ENCODE measurements at regions not wholly inside any gene's neighbourhood (a gene's known extent, or its start where the extent isn't known, plus 50 kb on each side); places are given as distances from the start of the nearest gene placed in this dataset.
A peak's percentile ranks its signal among the peaks of the same experiment; 100 is the strongest.

DNA sequence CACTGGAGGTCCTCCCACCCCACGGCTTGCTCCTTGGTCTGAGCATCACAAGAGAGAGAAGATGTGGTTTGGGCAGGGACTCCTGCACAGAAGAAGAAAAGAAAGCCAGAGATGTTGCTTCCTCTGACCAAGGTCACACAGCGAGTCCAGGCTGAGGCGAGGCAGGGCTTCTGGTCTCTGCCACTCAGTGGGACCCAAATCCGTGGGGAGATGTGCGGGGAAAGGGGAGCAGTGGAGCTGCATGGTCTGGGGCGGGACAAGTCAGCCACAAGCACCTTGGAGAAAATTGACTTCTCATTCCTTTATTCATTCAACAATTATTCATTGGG, 150.9 kb downstream of the C9orf50 start:
- DNase-seq, result no peak

DNA sequence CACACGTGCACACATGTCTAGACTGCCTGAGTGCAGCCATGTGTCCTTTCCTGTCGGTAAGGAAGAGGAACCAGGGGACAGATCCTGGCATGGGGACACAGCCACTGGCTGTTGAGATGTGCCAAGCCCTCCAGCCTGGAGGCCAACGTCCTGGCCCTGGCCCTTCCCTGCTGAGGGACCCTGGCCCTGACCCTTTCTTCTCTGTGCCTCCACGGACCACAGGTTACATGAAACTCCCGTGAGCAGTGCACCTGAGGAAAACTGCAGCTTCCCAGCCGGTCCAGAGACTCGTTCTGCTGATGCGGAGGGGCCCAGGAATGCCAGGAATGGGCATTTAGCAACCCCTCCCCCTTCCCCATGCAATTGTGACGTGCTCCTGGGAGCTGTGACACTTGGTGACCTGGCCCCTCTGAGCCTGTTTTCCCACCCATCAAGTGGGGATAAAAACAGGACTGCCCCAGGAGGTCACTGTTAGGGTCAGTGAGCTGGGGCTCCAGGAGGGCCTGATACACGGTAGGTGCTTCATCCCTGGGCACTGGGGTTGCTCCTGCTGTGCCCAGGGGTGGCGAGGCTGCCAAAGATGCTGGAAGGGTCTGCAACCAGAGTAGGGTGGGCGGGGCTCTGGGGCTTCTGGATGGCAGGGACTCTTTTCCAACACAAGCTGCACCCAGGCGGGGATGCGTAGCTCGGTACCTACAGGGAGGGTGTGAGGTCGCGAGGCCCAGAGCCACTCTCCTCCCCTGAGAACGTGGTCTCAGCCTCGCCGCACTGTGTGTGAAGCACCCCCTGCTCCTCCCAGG, 151.5 kb downstream of the C9orf50 start:
- DNase-seq, result no peak

DNA sequence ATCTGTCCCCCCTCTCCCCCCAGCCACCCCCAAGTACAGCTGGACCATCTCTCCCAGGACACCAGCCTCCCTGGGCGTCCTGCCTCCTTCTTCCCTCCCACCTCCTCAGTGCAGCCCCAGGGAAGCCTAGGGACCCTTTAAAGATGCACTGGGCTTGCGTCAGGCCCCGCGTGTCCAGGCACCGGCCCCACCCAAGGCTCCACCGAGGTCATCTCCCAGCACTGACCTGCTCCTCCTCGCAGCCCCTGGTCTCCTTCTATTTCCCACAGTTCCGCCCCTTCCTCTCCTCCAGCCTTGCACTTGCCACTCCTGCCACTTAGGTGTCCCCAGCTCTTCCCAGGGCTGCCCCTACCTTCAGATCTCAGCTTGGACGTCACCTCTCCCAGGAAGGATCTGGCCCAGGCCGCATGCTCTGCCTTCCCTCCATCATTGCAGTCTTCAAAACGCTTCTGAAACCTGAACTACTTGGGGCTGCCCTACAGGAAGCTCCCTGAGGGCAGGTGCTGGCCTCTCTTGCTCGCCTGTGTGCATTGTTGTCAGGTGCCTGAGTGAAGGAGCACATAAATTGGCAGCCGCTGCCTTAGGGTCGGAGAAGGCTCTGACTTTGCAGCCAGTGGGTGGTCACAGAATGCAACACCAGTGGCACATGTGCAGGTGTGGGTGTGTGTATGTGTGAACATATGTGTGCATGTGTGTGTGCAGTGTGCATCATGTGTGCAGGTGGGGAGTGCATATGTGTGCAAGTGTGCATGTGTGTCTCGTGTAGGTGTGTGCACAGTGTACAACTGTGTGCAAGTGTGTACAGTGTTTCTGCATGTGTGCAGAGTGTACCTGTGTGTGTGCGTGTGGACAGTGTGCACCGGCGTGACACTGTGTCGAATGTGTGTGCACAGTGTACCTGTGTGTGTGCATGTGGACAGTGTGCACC, 152.9 kb downstream of the C9orf50 start:
- no peak for DNase-seq

DNA sequence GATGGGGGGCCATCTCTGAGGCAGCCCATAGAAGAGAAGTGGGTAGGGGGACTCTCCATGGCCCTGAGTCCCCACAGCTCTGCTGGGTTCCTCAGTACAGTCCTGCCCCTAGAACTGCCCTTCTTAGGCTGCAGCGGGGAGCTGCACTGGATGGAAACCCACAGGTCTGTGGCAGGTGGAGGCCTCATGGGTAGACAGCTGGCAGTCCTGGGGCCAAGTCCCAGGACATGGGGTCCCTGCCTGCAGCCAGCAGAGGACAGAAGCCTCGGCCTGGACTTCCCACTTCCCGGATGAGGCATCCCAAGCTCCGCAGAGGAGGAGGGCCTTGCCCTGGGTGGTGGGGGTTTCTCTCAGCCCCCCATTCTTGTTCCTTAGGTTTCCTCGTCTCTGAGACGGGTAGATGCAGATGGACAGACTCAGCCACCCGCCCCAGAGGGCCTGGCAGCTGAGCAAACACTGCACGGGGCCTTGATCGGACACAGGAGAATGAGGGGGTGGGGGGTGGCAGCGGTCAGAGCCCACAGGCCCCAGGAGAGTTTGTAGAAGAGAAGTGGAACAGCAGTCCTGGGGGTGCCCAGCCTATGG, 153.8 kb downstream of the C9orf50 start:
- DNase-seq, result no peak

DNA sequence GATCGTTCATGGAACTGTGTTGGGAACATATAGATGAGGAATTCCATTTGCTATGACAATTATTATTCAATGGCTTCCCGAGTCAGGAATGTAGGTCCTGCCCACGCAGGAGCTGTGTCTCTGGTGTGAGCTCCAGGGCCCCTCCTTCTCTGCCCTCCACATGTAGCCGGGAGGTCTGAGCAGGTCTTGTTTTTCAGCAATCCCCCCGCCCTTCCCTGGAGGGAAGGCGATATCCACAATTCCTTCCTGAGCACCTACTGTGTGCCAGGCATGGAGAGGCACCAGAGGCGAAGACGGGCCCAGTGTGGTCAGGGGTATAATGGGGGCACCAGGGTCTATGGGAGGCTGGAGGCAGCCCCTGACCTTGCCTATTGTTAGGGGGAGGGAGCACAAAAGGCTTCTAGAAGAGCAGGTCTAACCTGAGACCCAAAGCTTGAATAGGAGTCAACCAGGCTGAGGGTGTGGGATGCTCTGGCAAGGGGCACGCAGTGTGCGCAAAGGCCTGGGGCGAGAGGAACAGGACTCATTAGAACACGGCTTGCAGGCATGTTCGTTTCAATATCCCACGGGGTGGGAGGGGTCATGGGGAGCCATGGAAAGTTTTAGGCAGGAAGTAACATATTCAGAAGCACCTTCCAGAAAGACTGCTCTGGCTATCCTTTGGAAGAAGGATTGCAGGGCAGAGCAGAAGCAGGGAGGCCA, 154.9 kb downstream of the C9orf50 start:
- no peak for DNase-seq

DNA sequence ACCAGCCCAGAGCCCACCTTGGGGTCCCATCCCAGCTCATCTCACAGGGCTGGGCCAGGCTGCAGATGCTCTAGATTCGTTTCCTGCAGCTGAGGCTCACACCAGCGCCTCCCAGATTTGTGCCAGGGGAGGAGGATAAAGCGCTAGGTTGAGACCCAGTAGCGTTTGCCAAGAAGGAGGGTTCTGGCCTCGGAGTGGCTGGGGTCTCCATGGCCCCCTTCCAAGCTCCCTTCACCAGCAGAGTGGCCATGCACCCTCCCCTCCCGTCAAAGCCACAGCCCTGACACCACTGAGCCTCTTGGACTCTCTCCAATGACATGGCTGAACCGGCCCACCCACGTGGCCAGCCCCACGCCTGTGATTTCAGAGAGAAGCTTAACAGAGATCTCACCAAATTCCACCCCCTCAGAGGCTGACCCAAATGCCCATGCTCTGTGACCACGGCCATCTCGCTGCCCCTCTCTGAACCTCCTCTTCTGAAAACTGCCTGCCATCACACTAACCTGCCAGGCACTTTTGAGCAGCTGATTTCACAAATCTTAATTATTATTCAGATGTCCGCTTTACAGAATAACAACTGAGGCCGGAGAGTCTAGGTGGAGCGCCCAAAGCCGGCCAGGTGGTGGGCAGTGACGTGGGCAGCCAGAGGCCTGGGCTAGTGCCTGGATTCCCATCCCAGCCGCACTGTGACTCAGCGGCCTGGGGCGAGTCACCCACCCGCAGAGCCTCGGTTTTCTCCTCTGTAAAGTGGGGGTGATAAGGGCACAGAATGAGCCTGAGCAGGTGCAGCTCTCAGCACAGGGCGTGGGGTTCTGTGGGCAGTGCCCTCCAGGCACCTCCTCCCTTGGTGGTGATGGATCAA, 155.7 kb downstream of the C9orf50 start:
- no peak for DNase-seq

DNA sequence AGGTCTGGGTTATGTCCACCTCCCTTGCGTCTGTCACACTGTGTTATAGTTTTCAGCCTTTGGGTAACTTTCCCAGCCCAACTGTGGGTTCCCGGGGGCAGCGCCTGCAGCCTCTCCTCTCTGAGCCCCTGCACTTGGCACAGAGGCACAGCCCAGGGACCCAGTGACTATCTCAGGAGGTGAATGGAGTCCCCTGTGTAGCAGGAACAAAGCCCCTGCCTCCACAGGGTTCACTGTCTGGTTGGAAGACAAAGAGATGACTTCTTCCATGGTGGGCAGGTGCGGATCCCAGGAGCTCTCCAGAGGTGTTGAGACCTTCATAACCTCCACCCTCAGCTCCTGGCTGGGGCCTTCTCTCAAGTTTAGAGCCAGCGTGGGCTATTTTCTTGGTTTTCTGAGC, 156.9 kb downstream of the C9orf50 start:
- no peak for DNase-seq

DNA sequence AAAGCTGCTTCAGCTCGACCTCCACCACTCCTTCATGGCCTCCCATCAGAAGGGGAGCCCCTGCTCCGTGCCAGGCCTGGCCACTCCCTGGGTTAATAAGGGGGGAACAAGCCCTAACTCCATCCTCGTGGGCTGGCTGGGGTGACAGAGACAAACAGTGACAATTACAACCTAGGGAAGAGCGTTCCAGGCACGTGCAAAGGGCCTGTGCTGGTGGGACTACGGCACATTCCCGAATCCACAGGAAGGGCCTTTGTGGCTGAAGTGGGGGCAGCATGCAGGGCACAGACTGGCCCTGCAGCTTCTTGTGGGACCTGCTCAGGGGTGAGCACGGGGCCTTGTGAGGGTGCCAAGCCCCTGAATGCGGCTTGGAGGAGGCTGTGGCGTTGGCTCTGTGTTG, 157.4 kb downstream of the C9orf50 start:
- DNase-seq, result no peak

DNA sequence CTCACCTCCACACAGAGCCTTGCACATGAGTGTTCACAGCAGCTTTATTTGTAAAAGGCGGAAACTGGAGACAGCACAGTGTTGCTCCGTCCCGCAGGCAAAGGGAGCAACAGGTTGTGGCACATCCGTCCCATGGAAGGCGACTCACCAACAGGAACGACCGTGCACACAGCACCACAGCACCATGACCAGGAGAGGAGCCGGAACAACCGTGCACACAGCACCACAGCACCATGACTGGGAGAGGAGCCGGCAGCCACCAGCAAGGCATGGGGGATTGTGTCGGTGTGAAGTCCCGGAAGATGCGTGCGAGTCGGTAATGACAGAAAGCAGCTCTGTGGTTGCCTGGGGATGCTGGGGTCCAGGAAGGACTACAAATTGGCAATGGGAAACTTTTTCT, 158.5 kb downstream of the C9orf50 start:
- DNase-seq, result no peak

DNA sequence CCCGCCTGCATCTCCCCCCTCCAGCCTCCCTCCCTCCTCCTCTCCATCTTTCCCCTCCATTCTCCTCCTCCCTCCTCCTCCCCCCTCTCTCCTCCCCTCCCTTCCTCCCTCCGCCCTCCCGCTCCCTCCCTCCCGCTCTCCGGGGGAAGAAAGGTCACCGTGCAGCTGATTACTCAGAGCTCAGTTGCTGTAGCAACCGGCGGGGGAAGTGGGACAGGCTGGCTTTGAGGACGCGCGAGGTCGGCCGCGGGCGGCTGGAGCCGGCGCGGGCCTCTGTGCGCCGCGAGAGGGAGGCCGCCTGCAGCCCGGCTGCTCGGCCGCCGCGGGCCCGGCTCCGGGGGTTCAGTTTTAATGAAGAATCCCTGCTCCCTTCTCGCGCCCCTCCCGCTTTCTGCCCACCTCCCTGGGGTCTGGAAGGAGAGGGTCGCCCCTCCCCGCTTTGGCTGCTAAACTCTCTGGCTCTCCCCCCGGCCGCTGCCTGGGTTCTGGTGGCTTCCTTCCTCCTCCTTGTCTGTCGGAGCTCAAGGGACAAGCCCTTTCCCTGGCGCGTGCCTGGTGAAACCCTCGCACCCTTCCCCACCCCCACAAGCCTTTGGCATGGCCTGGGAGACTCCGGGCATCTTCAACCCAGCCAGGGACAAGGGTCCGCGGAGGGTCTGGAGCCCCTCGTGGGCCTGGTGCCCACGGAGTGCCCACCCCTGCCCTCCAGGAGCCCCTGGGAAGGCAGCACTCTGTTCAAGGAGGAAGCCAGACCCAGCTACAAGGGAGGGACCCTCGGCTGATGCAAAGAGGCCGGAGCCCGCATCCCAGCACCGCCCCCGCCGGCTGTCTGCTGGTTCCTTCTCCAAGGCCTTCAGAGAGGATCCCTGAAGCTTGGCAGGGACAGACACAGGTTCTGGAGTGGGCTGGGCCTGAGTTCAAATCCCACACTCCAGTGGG, 160.3 kb downstream of the C9orf50 start:
- DNase-seq, result peak; percentile 74

DNA sequence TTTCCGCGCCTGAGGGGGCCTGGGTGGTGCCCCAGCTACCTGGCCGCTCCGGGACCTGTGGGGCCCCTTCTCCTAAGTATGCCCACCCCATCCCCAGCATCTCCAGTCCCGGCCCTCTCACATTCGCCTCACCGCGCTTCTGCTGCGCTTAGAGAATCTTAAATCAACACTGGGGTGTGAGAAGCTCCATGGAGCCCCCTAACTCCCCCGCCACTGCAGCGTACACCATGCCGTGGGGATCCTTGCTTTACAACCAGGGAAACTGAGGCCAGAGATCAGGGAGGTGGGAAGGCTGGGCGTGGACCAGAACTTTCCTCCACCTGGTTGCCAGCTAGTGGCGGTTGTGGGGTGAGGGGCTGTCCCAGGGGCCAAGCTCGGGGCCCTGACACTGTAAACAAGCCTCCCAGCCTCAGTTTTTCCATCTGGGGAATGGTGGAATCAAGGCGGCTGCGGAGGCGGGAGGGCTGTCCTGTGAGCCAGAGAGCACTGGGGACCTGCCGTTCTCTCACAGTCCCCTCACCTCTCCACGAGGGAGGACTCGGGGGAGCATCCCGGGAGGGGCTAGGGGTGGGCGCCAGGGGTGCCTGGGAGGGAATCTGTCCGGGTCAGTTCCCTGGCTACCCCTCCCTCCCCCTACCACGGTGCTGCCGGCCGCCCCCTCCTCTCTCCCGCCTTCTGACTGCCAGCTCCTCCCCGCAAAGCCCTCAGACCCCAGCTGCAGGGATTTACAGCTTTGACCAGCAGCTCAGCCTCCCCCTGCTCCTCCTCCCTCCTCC, 161.2 kb downstream of the C9orf50 start:
- DNase-seq, result no peak

DNA sequence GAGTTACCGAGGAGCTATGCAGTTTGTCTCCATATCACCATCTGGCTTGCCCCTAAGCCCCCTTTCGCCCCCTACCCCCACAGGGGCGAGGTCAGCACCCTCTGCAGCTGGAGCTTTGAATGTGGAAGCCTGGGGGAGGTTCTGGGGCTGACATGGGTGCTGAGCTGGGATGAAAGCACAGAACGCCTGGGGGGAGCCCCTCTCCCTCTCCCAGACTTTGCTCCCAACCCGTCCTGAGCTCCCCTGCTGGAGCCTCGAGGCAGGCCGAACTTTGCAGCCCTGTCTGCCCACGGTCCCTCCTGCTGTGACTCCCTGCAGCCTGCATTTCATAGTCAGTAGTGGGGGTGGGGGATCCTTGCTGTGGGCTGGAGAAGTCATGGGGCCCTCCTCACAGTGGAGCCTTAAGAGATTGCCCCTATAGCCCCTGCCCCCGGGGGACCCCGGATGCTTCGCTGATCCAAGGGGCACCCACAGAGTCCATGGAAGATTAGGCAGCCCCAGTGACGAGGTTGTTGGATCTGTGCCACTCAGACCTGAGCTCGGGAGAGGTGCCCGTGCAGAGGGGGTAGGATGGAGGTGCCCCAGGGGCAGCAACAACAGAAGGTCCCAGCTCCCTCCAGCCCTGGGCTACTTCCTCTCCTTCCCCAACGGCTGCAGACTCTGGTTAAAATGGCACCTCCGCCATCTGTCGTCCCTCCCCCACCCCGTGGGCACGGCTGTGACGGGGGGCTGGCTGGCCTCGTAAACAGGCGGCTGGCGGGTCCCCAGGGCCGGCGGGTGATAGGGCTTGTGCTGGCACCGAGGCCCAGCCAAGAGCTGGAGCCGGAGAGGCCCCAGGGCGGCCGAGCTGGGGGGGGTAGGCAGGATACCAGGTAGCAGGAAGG, 162.0 kb downstream of the C9orf50 start:
- no peak for DNase-seq

DNA sequence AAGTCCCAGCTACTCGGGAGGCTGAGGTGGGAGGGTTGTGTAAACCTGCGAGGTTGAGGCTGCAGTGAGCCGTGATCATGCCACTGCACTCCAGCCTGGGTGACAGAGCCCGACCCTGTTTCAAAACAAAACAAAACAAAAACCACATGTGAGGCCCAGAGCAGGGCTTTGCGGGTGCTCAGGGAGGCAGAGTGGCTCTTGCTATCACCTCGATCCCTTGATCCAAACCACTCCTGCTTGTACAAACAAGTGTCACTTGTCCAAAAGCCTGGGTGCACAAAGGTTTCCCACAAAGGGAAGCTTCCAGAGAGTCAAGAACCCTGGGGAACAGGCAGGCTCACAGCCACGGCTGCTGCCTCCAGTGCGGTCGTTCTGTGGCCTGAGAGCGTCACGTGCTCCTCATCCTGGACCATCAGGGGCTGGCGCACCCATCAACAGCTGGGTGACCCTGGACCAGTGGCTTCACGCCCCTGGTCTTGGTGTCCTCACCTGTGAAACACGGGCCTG, 162.7 kb downstream of the C9orf50 start:
- no peak for DNase-seq

DNA sequence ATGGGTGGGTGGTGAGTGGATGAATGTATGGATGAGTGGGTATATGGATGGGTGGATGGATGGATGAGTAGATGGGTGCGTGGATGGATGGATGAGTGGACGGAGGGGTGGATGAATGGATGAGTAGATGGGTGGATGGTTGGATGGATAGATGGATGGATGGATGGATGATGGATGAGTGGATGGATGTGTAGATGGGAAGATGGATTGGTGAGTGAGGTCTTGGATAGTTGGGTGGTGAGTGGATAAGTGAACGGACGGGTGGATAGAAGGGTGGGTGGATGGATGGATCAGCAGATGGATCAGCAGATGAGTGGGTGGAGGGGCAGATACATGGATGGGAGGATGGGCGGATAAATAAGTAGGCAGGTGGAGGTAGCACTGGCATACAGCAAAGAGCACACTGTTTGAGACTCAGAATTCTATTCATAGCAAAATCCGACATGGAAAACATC, 163.5 kb downstream of the C9orf50 start:
- DNase-seq, result no peak

DNA sequence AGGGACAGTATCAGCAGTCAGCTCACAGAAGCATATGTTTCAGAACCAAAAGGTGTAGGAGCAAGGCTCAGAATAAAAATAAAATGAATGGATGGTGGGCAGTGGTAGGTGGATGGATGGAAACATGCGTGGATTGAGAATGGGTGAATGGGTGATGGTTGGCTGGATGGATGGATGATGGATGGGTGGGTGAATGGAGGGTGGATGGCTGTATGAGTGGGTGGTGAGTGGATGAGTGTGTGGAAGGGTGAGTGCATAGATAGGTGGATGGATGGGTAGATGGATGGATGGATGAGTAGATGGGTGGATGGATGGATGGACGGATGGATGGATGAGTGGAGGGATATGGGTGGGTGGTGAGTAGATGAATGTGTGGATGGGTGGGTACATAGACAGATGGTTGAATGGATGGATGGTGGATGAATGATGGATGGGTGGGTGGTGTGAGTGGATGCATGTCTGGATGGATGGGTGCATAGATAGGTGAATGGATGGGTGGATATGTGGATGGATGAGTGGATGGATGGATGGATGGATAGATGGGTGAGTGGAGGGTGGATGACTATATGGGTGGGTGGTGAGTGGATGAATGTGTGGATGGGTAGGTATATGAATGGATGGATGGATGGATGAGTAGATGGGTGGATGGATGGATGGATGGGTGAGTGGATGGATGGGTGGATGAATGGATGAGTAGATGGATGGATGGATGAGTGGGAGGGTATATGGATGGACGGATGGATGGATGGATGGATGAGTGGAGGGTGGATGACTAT, 164.2 kb downstream of the C9orf50 start:
- DNase-seq, result no peak

DNA sequence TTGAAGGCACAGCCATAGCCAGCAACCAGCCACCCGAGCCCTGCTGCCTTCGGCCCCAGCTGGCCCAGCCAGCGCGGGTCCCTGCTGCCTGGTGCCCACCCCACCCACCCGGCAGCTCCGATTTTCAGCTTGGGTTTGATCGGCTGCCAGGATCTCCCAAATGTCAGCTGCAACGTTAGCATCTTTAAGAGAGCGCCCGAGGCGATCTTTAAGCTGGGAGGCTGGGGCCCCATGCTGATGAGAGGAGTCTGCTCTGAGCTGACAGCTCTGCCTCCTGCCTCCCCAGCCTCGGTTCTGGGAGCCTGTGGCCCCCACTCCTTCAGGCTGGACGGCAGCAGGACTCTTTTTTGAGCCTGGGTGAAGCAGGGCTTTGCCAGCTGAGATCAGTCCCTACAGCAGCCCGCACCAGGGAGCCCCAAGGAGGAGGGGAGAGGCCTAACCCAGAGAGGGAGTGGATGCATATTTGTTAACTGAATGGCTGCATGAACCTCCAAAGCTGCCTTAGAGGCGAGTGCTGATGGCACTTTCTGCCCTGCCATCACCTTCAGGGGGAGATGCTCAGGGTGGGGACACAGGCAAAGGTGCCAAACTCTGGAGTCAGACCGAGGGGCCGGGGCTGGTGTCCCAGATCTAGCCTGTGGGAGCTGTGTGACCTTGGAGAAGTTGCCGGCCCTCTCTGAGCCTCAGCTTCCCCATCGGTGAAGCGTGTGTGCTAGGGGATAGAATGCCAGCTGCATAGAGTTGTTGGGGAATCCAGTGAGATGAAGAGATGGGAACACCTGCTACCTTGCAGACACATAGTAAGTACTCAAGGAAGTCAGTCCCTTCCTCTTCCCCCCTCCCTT, 165.5 kb downstream of the C9orf50 start:
- no peak for DNase-seq

DNA sequence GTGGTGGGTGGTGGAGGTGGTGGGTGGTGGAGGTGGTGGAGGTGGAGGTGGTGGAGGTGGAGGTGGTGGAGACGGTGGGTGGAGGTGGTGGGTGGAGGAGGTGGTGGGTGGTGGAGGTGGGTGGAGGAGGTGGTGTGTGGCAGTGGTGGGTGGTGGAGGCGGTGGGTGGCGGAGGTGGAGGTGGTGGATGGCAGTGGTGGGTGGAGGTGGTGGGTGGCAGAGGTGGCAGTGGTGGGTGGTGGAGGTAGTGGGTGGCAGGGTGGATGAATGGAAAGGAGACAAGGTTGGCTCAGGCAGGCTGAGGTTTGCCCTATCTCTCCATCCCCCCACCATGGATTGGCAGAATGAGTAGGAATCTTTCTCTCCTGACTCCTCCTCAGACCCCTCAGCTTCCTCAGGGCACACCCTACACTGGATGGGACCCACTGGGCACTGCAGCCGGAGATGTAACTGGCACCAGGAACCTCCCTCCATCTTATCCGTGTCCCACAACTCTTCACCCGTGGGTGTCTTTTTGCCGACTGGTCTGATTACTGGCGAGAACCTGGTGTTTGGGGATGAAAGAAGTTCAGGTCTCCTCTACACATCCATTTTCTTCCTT, 166.3 kb downstream of the C9orf50 start:
- DNase-seq, result no peak
